ENCODE measurements at regions not wholly inside any gene's neighbourhood (a gene's known extent, or its start where the extent isn't known, plus 50 kb on each side); places are given as distances from the start of the nearest gene placed in this dataset.
A peak's percentile ranks its signal among the peaks of the same experiment; 100 is the strongest.

DNA sequence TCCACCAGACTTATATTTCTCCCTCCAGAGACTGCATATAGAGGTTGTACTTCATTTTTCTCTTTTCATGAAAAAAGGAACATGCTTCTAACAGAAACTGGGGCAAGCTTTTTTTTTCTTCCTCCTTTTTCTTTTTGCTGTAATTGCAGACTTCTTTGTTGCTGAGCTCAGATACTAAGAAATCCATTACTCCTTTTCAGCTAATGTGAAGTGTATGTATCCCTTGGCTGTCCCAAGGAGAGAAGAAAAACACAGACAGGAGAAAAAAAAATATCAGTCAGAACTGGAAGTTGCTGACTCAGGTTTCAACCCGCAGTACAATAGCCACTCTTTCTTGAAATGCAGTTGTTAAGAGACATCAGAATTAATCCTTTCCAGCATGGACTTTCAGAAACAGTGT is 1248.4 kb downstream of the LRFN5 start:
- Histone ChIP-seq H3K4me3 (ENCODE audit: low read length in 3 of 3) (no peak overlapping the region), H3K4me1 (ENCODE audit: control insufficient read depth in 2 of 3, insufficient read depth in 2 of 3, low read depth in 1 of 3, low read length in 3 of 3) (no peaks in the 10 kb centered on the region), H3K9me3 (ENCODE audit: control insufficient read depth in 2 of 3, insufficient read depth in 1 of 3, low read length in 3 of 3) (no peaks in the 10 kb centered on the region), H3K9ac (ENCODE audit: low read length in 3 of 3) (no peak overlapping the region), H3K27ac (ENCODE audit: low read depth in 2 of 2, low read length in 2 of 2) (no peak overlapping the region), H3K27me3 (ENCODE audit: control insufficient read depth, insufficient read depth, low read length) (no peaks in the 10 kb centered on the region), H3K36me3 (ENCODE audit: control insufficient read depth in 2 of 3, insufficient read depth in 3 of 3, low read length in 3 of 3) (no peaks in the 10 kb centered on the region)
- FAIRE-seq (no peak), DNase-seq (peak in 2 of 5 donors; percentile 31 to 37)
- intact Hi-C loops (cut with DNase I), result no loop called here
- TF ChIP-seq, protein P1, sequence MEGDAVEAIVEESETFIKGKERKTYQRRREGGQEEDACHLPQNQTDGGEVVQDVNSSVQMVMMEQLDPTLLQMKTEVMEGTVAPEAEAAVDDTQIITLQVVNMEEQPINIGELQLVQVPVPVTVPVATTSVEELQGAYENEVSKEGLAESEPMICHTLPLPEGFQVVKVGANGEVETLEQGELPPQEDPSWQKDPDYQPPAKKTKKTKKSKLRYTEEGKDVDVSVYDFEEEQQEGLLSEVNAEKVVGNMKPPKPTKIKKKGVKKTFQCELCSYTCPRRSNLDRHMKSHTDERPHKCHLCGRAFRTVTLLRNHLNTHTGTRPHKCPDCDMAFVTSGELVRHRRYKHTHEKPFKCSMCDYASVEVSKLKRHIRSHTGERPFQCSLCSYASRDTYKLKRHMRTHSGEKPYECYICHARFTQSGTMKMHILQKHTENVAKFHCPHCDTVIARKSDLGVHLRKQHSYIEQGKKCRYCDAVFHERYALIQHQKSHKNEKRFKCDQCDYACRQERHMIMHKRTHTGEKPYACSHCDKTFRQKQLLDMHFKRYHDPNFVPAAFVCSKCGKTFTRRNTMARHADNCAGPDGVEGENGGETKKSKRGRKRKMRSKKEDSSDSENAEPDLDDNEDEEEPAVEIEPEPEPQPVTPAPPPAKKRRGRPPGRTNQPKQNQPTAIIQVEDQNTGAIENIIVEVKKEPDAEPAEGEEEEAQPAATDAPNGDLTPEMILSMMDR (IDR thresholded peaks at IDR 0.05; ENCODE audit: borderline replicate concordance, extremely low read depth, insufficient read depth), result no peak

DNA sequence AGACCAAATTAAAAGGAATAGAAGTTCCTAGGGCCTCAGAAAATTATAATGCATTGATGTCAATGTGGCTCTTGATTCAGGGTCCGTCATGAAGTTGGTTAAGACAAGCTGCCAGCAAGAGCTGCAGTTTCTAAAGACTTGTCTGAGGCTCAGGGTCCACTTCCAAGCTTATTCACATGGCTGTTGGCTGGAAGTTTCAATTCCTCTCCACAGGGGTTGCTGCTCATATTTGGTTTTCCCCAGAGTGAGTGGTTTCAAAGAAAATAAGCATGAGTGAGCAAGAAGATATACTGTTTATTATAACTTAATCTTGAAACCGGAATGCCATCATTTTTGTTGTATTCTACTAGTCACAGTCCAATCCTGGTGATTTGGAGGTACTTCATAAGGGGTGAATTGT is 1247.4 kb downstream of the LRFN5 start:
- no peak overlapping the region for H3K9ac ChIP-seq (ENCODE audit: low read length in 3 of 3)
- no peaks in the 10 kb centered on the region for H3K9me3 ChIP-seq (ENCODE audit: control insufficient read depth in 2 of 3, insufficient read depth in 1 of 3, low read length in 3 of 3)
- DNase-seq (no peak), FAIRE-seq (no peak)
- intact Hi-C loops (cut with DNase I), result no loop called here
- TF ChIP-seq, protein P1 (IDR thresholded peaks at IDR 0.05; ENCODE audit: borderline replicate concordance, extremely low read depth, insufficient read depth), result no peak
- H3K27me3 ChIP-seq (ENCODE audit: control insufficient read depth, insufficient read depth, low read length), result no peaks in the 10 kb centered on the region
- no peak overlapping the region for H3K4me3 ChIP-seq (ENCODE audit: low read length in 3 of 3)
- H3K4me1 ChIP-seq (ENCODE audit: control insufficient read depth in 2 of 3, insufficient read depth in 2 of 3, low read depth in 1 of 3, low read length in 3 of 3), result no peaks in the 10 kb centered on the region
- H3K27ac ChIP-seq (ENCODE audit: low read depth in 2 of 2, low read length in 2 of 2), result no peak overlapping the region
- no peaks in the 10 kb centered on the region for H3K36me3 ChIP-seq (ENCODE audit: control insufficient read depth in 2 of 3, insufficient read depth in 3 of 3, low read length in 3 of 3)

DNA sequence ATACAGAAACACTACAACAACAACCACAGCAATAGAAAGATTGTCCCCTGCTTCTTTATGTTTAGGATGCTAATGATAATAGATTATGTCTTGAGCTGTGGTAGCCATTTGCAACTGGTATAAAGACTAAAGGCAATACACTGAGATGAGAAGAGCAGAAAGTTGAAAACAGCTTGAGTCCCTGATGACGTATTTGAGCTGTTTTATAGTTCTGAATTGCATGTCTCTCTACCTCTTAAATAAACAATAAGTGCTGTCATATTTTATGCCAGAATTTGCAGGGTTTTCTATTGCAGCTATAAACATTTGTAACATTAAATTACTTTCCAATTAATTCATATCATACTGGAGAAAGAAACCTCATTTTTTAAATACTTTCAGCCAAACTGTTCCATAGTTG is 1242.0 kb downstream of the LRFN5 start:
- FAIRE-seq, result no peak

DNA sequence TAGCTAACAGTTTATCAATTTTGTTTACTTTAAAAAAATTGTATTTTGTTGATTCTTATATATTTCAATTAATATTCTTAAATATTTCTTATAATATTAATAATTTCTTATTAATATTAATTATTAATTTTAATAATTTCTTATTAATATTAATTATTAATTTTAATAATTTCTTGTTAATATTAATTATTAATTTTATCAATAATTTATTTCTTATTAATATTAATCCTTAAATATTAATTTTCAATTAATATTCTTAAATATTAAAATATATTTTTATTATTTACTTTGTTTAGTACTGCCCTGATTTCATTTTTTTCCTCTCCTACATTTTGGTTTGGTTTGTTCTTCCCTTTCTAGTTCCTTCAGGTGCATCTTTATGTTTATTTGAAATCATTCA is 1208.1 kb downstream of the LRFN5 start:
- H3K9me3 ChIP-seq (ENCODE audit: control insufficient read depth in 2 of 3, insufficient read depth in 1 of 3, low read length in 3 of 3), result no peaks in the 10 kb centered on the region
- no peaks in the 10 kb centered on the region for H3K36me3 ChIP-seq (ENCODE audit: control insufficient read depth in 2 of 3, insufficient read depth in 3 of 3, low read length in 3 of 3)
- H3K4me3 ChIP-seq (ENCODE audit: low read length in 3 of 3), result no peak overlapping the region
- DNase-seq, result no peak
- peak; percentile 99 for FAIRE-seq
- TF ChIP-seq, protein P1 (IDR thresholded peaks at IDR 0.05; ENCODE audit: borderline replicate concordance, extremely low read depth, insufficient read depth), result no peak
- H3K27ac ChIP-seq (ENCODE audit: low read depth in 2 of 2, low read length in 2 of 2), result no peak overlapping the region
- intact Hi-C loops (cut with DNase I), result no loop called here
- no peak overlapping the region for H3K9ac ChIP-seq (ENCODE audit: low read length in 3 of 3)
- no peaks in the 10 kb centered on the region for H3K4me1 ChIP-seq (ENCODE audit: control insufficient read depth in 2 of 3, insufficient read depth in 2 of 3, low read depth in 1 of 3, low read length in 3 of 3)
- no peaks in the 10 kb centered on the region for H3K27me3 ChIP-seq (ENCODE audit: control insufficient read depth, insufficient read depth, low read length)

More for the DNA sequence above, 1242.0 kb downstream of the LRFN5 start:
- intact Hi-C loops (cut with DNase I), result no loop called here
- H3K9me3 ChIP-seq (ENCODE audit: control insufficient read depth in 2 of 3, insufficient read depth in 1 of 3, low read length in 3 of 3), result no peaks in the 10 kb centered on the region
- no peaks in the 10 kb centered on the region for H3K36me3 ChIP-seq (ENCODE audit: control insufficient read depth in 2 of 3, insufficient read depth in 3 of 3, low read length in 3 of 3)
- no peak for DNase-seq
- H3K9ac ChIP-seq (ENCODE audit: low read length in 3 of 3), result no peak overlapping the region
- no peak overlapping the region for H3K27ac ChIP-seq (ENCODE audit: low read depth in 2 of 2, low read length in 2 of 2)
- no peaks in the 10 kb centered on the region for H3K27me3 ChIP-seq (ENCODE audit: control insufficient read depth, insufficient read depth, low read length)
- TF ChIP-seq, protein P1 (IDR thresholded peaks at IDR 0.05; ENCODE audit: borderline replicate concordance, extremely low read depth, insufficient read depth), result no peak
- no peaks in the 10 kb centered on the region for H3K4me1 ChIP-seq (ENCODE audit: control insufficient read depth in 2 of 3, insufficient read depth in 2 of 3, low read depth in 1 of 3, low read length in 3 of 3)
- H3K4me3 ChIP-seq (ENCODE audit: low read length in 3 of 3), result no peak overlapping the region

Measured in kidney (tissue), 13 donors.